GM19397 (cell line): ENCODE measurements at regions not wholly inside any gene's neighbourhood (a gene's known extent, or its start where the extent isn't known, plus 50 kb on each side); places are given as distances from the start of the nearest gene placed in this dataset.
"Not testable (repeated sequence)": the region's sequence is repeated elsewhere in the genome, so short reads cannot be mapped to it uniquely, and the experiment has no call there.

ENCODE experiments used
- ATAC-seq: cut with Tn5 transposase; IDR thresholded peaks from one replicate; pipeline ENCODE4 v1.9.1; 2021; ENCODE audit warnings: mild to moderate bottlenecking, moderate library complexity; ENCODE audit not compliant: unreplicated experiment

DNA sequence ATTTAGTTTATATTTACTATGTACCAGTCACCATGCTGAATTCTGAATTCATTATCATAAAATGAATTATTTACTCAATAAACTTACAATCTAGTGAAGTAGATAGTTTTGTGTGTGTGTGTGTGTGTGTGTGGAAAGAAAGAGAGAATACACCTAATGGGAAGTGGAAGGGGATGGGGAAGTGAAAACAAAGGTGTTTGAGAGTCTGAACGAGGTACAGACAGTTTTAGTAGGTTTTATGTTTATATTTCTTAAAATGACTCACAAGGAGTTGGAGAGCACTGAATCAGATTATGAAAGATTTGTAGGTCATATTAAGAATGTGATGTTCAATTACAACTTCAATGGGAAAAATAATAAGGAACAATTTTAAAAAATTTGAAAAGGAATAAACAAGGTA lies 1753.0 kb downstream of the SLITRK1 start:
- ATAC-seq: no peak

DNA sequence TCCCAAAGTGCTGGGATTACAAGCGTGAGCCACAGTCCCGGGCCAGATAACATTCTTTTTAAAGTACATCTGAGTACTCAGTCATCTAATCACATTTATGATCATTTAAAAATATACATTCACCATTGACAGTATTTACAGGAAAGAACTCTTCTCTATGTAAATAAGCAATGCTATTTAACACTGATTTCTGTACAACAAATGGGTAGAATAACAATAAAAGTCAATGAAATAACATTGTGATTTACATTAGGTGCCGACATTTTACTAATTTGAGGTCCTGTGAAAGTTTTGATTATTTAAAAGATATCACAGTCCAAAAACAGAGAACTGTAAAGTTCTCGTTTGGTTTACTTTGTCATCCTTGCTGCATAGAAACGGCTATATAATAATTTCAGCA lies 1763.7 kb downstream of the SLITRK1 start:
- no peak for ATAC-seq

DNA sequence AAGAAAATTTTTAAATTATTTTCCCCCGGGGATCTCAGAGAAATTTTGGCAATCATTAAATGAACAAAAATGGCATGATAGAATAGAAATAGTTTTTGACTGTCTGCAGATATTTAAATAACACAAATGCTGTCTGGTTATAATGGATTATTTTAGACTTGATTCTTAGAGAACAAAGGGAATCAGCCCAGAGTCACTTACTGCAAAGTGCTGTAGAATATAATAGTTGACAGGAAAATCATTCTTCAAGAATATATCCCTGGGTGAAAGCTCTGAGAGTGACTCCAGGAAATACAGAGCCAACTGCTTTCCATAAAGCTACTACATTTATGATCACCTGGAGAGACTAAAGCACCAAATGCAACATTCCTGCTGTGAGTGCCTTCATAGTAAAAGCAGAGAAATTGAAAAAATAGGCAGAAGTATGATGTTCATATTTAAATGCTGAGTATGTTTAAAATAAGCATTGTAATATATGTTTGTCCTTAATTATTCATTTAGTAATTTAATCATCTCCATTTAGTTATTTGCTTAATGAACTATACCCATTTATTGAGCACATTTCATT lies 1765.8 kb downstream of the SLITRK1 start:
- ATAC-seq: no peak

DNA sequence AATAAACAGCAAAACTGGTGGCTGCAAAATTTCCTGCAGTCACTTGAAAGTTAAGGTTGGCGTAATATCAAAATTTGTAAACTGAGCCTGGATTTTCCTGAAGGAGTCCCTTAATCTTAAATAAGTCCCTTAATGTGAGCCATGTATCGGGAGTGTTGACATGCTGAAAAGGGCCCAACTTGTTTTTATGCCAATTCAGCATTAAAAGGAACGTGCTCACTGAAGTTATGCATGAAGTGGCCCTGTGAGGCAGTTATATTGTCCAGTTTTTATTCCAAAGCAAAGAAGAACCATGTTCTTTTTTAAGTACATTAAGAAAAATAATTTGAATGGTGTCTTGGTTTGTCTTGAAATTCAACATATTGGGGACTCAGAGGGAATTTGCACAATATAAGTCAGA lies 1766.9 kb downstream of the SLITRK1 start:
- ATAC-seq: no peak

- ATAC-seq: no peak
Measured at GRCh38 chr13:82096256-82096655, 1755.3 kb upstream of the SPRY2 start.

DNA sequence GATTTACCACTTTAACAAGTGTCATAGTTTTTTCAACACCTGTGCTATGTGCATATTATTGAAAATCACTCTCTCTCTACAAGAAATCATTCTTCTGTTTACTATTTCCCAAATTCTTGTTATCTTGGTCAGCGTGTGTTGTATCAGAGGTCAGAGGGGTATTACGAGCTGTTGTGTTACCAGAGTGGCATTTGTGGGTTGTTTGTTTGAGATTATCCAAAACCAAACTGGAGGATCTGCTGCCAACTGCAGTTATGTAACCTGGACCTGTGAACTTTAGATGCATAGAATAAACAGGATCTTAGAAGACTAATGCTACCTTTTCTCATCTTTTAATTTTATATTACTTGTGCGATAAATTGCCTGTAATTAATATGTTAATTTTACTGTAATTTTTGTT lies 1751.4 kb upstream of the SPRY2 start:
- ATAC-seq: no peak

GRCh38 chr13:82088781-82089180 lies 1747.9 kb upstream of the SPRY2 start:
- ATAC-seq: no peak

- no peak for ATAC-seq
Measured at GRCh38 chr13:82076496-82076895, 1735.6 kb upstream of the SPRY2 start.

GRCh38 chr13:82070416-82070815 lies 1729.5 kb upstream of the SPRY2 start:
- no peak for ATAC-seq

DNA sequence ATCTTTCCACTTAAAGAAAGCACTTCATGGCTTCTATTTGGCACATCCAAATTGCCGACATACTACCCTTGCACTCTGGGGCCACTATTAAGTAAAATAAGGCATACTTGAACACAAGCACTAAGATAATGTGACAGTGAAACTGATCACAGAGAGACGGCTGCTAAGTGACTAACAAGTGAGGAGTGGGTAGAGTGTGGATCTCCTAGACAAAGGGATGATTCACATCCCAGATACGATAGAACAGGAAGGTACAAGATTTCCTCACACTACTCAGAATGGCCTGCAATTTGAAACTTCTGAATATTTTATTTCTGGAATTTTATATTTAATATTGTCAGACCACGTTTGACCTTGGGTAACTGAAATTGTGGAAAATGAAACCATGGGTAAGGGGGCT lies 1721.8 kb upstream of the SPRY2 start:
- no peak for ATAC-seq

GRCh38 chr13:82058364-82058763 lies 1717.4 kb upstream of the SPRY2 start:
- no peak for ATAC-seq

GRCh38 chr13:82045316-82045715 lies 1704.4 kb upstream of the SPRY2 start:
- not testable (repeated sequence) for ATAC-seq

- ATAC-seq: no peak
Measured at GRCh38 chr13:82036602-82037001, 1695.7 kb upstream of the SPRY2 start.

GRCh38 chr13:82011355-82011754 lies 1670.4 kb upstream of the SPRY2 start:
- ATAC-seq: no peak

- ATAC-seq: no peak
Measured at GRCh38 chr13:82010780-82011179, 1669.9 kb upstream of the SPRY2 start.

GRCh38 chr13:82002710-82003109 lies 1661.8 kb upstream of the SPRY2 start:
- no peak for ATAC-seq

GRCh38 chr13:81995316-81995715 lies 1654.4 kb upstream of the SPRY2 start:
- no peak for ATAC-seq

GRCh38 chr13:81990652-81991051 lies 1649.7 kb upstream of the SPRY2 start:
- no peak for ATAC-seq

DNA sequence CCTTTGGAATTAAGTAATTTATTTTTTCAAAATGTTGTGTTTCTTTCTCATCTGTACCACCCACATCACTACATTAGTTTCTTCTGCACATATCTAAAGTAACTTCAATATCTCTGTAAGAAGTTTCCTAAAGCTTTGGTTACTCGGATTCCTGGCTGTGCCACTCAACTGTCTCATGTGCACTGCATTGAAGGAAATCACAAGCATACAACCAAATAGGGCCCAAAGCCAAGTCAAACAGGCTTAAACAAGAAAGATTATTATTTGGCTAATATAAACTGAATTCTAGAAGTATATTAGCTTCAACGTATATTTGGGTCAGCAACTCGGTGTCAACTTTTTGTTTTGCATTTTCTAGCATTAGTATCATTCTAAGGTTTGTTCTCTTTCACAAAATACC lies 1647.6 kb upstream of the SPRY2 start:
- ATAC-seq: no peak

GRCh38 chr13:81987677-81988357 lies 1646.9 kb upstream of the SPRY2 start:
- no peak for ATAC-seq

DNA sequence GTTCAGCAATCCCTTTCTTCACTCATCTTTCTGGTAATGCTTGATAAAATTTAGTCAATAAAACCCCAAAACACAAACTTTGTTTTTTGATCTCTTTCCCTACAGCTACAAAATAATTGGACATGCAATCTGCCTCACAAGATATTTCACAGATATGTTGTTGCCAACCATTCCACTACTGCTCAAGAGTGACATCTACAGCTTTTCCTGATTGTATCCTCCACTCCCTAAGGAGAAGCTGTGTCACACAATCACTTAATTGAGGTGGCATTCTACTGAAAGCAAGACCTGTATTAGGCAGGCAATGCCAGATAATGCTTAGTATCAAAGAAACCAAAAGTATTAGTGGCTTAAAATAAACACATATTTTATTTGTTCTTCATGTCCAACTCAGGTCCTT lies 1646.2 kb upstream of the SPRY2 start:
- no peak for ATAC-seq

DNA sequence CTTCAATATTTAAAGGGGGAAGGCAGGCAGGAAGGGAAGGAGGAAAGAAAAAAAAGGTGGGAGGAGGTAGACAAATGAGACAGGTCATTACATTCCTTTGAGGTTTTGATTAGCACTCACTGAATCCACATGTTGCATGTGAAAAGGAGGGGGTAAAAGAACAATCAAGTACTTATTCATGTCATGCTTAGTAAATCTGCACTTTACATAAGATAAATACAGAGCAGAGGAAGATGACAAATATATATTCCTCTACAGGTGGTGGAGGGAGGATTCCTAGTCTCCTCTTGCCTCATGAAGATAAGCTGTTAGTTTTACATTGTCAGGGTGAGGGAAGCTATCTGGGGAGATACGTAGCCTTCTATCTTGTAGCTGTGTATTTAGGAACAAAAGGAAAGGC lies 1645.4 kb upstream of the SPRY2 start:
- no peak for ATAC-seq

- ATAC-seq: no peak
Measured at GRCh38 chr13:81957121-81957520, 1616.2 kb upstream of the SPRY2 start.
